ENCODE measurements at regions not wholly inside any gene's neighbourhood (a gene's known extent, or its start where the extent isn't known, plus 50 kb on each side); places are given as distances from the start of the nearest gene placed in this dataset.

DNA sequence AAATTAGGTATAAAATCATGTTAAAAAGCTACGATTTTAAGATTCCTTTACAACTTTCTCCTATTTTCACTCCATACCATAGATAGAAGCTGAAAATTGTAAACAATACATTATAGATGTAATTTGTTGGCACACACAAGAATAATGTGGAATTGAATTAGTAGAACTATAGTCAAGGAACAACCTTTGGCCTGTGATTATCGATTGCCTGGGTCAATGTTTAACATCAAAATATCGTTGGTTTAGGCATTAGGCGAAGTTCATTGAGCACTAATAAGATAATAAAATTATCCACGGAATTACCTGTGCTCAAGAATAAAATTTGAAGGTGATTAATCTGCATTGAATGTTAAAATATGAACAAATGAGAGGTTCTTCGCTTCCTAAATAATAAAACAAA, 455.1 kb upstream of the ZP4 start:
- Histone ChIP-seq H3K9me3 (no peaks in the 10 kb centered on the region), H3K4me1 (no peaks in the 10 kb centered on the region), H3K4me3 (no peak overlapping the region), H3K27ac (no peak overlapping the region), H3K27me3 (no peaks in the 10 kb centered on the region), H3K36me3 (no peaks in the 10 kb centered on the region)
- ATAC-seq (ENCODE audit: low FRiP score in 2 of 2) = no peak
- 88 to 89% methylated on average over 6 of the region's 6 CpGs for WGBS, 2 donors
- TF ChIP-seq POLR2AphosphoS5 (IDR thresholded peaks at IDR 0.05) = no peak
- TF ChIP-seq POLR2A (IDR thresholded peaks at IDR 0.05) = no peak
- TF ChIP-seq EP300 (IDR thresholded peaks at IDR 0.05) = no peak
- no peak for TF ChIP-seq CTCF (IDR thresholded peaks at IDR 0.05)
- DNase-seq = no peak

DNA sequence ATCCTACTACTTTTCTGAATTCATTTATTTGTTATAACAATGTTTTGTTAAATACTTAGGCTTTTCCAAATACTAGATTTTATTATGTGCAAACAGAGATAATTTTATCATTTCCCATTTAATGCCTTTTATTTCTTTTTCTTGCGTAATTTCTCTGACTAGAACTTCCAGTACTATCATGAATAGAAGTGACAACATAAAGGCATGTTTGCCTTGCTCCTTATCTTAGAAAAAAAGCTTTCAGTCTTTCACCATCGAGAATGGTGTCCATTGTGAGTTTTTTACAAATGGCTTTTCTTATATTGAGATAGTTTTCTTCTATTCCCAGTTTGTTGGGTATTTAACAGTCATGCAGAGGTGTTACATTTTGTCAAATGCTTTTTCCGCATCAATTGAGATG, 453.1 kb upstream of the ZP4 start:
- DNase-seq = no peak
- WGBS, 2 donors = 63 to 67% methylated on average over 3 of the region's 3 CpGs
- H3K9me3 ChIP-seq = no peaks in the 10 kb centered on the region
- no peak overlapping the region for H3K4me3 ChIP-seq
- ATAC-seq (ENCODE audit: low FRiP score in 2 of 2) = no peak
- no peaks in the 10 kb centered on the region for H3K4me1 ChIP-seq
- H3K36me3 ChIP-seq = no peaks in the 10 kb centered on the region
- H3K27ac ChIP-seq = no peak overlapping the region
- H3K27me3 ChIP-seq = no peaks in the 10 kb centered on the region
- TF ChIP-seq POLR2AphosphoS5 (IDR thresholded peaks at IDR 0.05) (no peak), EP300 (IDR thresholded peaks at IDR 0.05) (no peak), CTCF (IDR thresholded peaks at IDR 0.05) (no peak), POLR2A (IDR thresholded peaks at IDR 0.05) (no peak)

DNA sequence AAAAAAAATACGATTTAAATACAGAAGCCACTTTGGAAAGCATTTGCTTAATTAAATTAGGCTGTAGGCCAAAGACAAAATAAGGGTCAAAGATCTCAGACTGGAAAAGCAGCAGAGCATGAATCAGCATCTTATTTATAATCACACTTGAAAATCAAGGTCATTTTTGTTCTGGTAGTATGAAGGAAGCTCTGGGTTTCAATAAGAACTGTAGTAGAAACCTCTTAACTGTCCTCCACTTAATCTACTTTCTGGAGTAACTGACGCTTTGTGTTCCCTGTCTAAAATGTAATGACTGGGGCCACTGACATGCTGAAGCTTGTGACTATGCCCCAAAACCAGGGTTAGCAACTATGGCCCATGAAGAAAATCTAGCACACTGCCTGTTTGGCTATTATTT, 450.7 kb upstream of the ZP4 start:
- H3K27ac ChIP-seq = no peak overlapping the region
- no peak overlapping the region for H3K4me3 ChIP-seq
- no peak for ATAC-seq (ENCODE audit: low FRiP score in 2 of 2)
- no peak for DNase-seq
- H3K27me3 ChIP-seq = no peaks in the 10 kb centered on the region
- WGBS, 2 donors = 74 to 88% methylated on average over 2 of the region's 2 CpGs
- H3K36me3 ChIP-seq = no peaks in the 10 kb centered on the region
- H3K9me3 ChIP-seq = peaks cover 0 to 3% (median 0%) of the 10 kb centered on the region in 4 donors
- H3K4me1 ChIP-seq = no peaks in the 10 kb centered on the region
- TF ChIP-seq EP300 (IDR thresholded peaks at IDR 0.05) (no peak), CTCF (IDR thresholded peaks at IDR 0.05) (no peak), POLR2A (IDR thresholded peaks at IDR 0.05) (no peak), POLR2AphosphoS5 (IDR thresholded peaks at IDR 0.05) (no peak)

DNA sequence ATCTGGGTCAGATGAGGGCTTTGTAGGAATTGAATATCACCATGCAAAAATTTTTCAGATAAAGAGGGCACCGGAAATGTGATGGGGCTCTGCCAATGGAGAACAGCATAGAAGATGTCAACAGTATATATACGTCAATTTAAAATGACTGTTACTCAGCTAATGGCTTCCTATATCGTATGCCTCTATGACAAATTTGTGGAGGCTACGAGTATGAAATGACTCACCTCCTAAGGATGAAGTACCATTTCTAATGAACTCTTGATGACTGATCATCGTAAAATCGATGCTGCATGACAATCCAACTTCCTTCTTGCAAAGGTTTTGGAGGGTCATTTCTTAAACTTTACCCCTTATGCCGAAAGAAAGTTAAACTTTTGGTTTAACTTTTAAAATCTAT, 450.3 kb upstream of the ZP4 start:
- ATAC-seq (ENCODE audit: low FRiP score in 2 of 2) (no peak), DNase-seq (no peak)
- no peaks in the 10 kb centered on the region for H3K27me3 ChIP-seq
- H3K9me3 ChIP-seq = peaks cover 0 to 3% (median 0%) of the 10 kb centered on the region in 4 donors
- H3K4me3 ChIP-seq = no peak overlapping the region
- no peaks in the 10 kb centered on the region for H3K4me1 ChIP-seq
- 77 to 90% methylated on average over 7 of the region's 7 CpGs for WGBS, 2 donors
- TF ChIP-seq CTCF (IDR thresholded peaks at IDR 0.05) = no peak
- TF ChIP-seq POLR2A (IDR thresholded peaks at IDR 0.05) = no peak
- TF ChIP-seq EP300 (IDR thresholded peaks at IDR 0.05) = no peak
- TF ChIP-seq POLR2AphosphoS5 (IDR thresholded peaks at IDR 0.05) = no peak
- H3K27ac ChIP-seq = no peak overlapping the region
- H3K36me3 ChIP-seq = no peaks in the 10 kb centered on the region

DNA sequence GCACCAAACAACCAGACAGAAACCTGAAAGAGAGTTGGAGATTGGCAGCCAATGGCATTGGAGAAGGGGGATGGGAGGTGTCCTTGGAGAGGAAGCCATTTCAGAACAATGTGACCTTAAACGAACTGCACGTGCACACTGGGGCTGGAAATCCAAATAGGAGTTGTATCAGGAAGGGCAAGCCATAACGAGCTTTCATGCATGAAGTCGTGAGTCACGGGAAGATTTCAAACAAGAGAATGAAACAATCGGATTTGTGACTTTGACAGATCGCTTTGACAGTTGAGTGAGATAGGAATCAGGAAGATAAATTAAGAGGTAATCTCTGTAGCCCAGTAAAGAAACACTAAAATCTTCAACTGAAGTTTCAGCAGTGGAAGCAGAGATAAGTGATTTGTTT, 445.8 kb upstream of the ZP4 start:
- Histone ChIP-seq H3K36me3 (no peaks in the 10 kb centered on the region), H3K4me1 (no peaks in the 10 kb centered on the region), H3K27me3 (no peaks in the 10 kb centered on the region), H3K27ac (no peak overlapping the region), H3K9me3 (peaks cover 0 to 3% (median 0%) of the 10 kb centered on the region in 4 donors), H3K4me3 (no peak overlapping the region)
- TF ChIP-seq CTCF (IDR thresholded peaks at IDR 0.05) (no peak), POLR2A (IDR thresholded peaks at IDR 0.05) (no peak), EP300 (IDR thresholded peaks at IDR 0.05) (no peak), POLR2AphosphoS5 (IDR thresholded peaks at IDR 0.05) (no peak)
- 48 to 66% methylated on average over 7 of the region's 7 CpGs for WGBS, 2 donors
- no peak for DNase-seq
- no peak for ATAC-seq (ENCODE audit: low FRiP score in 2 of 2)

Data from upper lobe of left lung (tissue), 6 donors.